SK-N-SH (cell line): ENCODE measurements at regions not wholly inside any gene's neighbourhood (a gene's known extent, or its start where the extent isn't known, plus 50 kb on each side); places are given as distances from the start of the nearest gene placed in this dataset.

ENCODE experiments used
- CTCF ChIA-PET: fragments of 300-600, 350-600 bp; formaldehyde crosslinking; extraction: SDS; loops from one replicate; lab custom pipeline; 2021; lab: Yijun Ruan, JAX
- POLR2A ChIA-PET: fragments of 350-600 bp; sonication (Branson Sonifier 250); formaldehyde crosslinking; extraction: SDS; loops from one replicate; lab custom pipeline; 2020; ENCODE audit warnings: antibody characterized with exemption, inconsistent platforms; lab: Yijun Ruan, JAX
- DNase-seq: peaks from one replicate; pipeline ENCODE4 v3.0.0; 2012
- H2AFZ ChIP-seq: fragments of 200-600 bp; sonication (generic); 2 replicates; pipeline ENCODE4 v1.8.1; 2016; ENCODE audit warnings: antibody characterized with exemption, mild to moderate bottlenecking, low read depth
- H3F3A ChIP-seq: fragments of 200-600 bp; sonication (generic); replicated peaks from 2 replicates; pipeline ENCODE3; 2016; ENCODE audit warnings: antibody characterized with exemption, mild to moderate bottlenecking; ENCODE audit not compliant: insufficient read depth
- H3K27ac ChIP-seq, 2 experiments: fragments of 200-500 bp in 1 of 2; fragments of 200-600 bp in 1 of 2; sonication (Bioruptor generic) in 1 of 2; sonication (generic), shearing (Covaris generic) in 1 of 2; 2 replicates each; pipeline versions ENCODE4 v1.5.1 to v1.6.1; 2014 to 2016; ENCODE audit warnings: low read depth in 2 of 2, inconsistent platforms in 1 of 2, low read length in 1 of 2, mild to moderate bottlenecking in 1 of 2, mixed read lengths in 1 of 2
- H3K27me3 ChIP-seq: fragments of 200-600 bp; sonication (generic), shearing (Covaris generic); 2 replicates; pipeline ENCODE4 v1.6.1; 2016; ENCODE audit warnings: mixed run types; ENCODE audit not compliant: insufficient read depth
- H3K36me3 ChIP-seq, 2 experiments: fragments of 200-500 bp in 1 of 2; fragments of 200-600 bp in 1 of 2; sonication (Bioruptor generic) in 1 of 2; sonication (generic) in 1 of 2; replicated peaks in 1 of 2; 2 replicates each; pipeline versions ENCODE3 to v1.5.1; 2014 to 2016; ENCODE audit warnings: low read length in 1 of 2, mild to moderate bottlenecking in 1 of 2; ENCODE audit not compliant: insufficient read depth in 2 of 2, control insufficient read depth in 1 of 2
- H3K4me1 ChIP-seq, 2 experiments: fragments of 200-500 bp in 1 of 2; fragments of 200-600 bp in 1 of 2; sonication (Bioruptor generic) in 1 of 2; sonication (generic), shearing (Covaris generic) in 1 of 2; 2 replicates each; pipeline versions ENCODE4 v1.5.1 to v1.6.1; 2014 to 2016; ENCODE audit warnings: low read depth in 1 of 2, low read length in 1 of 2, mixed run types in 1 of 2; ENCODE audit not compliant: insufficient read depth in 2 of 2, control insufficient read depth in 1 of 2
- H3K4me2 ChIP-seq: fragments of 200-600 bp; sonication (generic), shearing (Covaris generic); 2 replicates; pipeline ENCODE4 v1.6.1; 2017; ENCODE audit warnings: mixed run types
- H3K4me3 ChIP-seq, 2 experiments: fragments of 200-500 bp in 1 of 2; fragments of 200-600 bp in 1 of 2; sonication (Bioruptor generic) in 1 of 2; sonication (generic), shearing (Covaris generic) in 1 of 2; 2 replicates each; pipeline versions ENCODE4 v1.5.1 to v1.8.1; 2014 to 2016; ENCODE audit warnings: low read depth in 2 of 2, inconsistent platforms in 1 of 2, low read length in 1 of 2, mild to moderate bottlenecking in 1 of 2, mixed read lengths in 1 of 2, moderate library complexity in 1 of 2
- H3K79me2 ChIP-seq: fragments of 200-600 bp; sonication (generic); 2 replicates; pipeline ENCODE4 v1.8.1; 2017; ENCODE audit warnings: mild to moderate bottlenecking; ENCODE audit not compliant: insufficient read depth
- H3K9ac ChIP-seq: fragments of 200-600 bp; sonication (generic); 2 replicates; pipeline ENCODE4 v1.6.1; 2017; ENCODE audit warnings: mixed run types
- H3K9me2 ChIP-seq: fragments of 200-600 bp; sonication (generic); 2 replicates; pipeline ENCODE4 v1.6.1; 2017; ENCODE audit warnings: mixed run types
- H3K9me3 ChIP-seq: fragments of 200-600 bp; sonication (generic); 2 replicates; pipeline ENCODE4 v1.6.1; 2017; ENCODE audit warnings: mixed run types, mild to moderate bottlenecking, moderate library complexity
- H4K20me1 ChIP-seq: fragments of 200-600 bp; sonication (generic); 2 replicates; pipeline ENCODE4 v1.6.1; 2017; ENCODE audit warnings: mild to moderate bottlenecking, mixed run types; ENCODE audit not compliant: insufficient read depth
- CHD2 ChIP-seq: fragments of 150-350 bp; IDR thresholded peaks from 2 replicates; pipeline ENCODE4 v1.6.1; 2018; ENCODE audit warnings: low read length; ENCODE audit not compliant: partially characterized antibody
- EP300 ChIP-seq, 2 experiments: IDR thresholded peaks; 2 replicates each; pipeline versions ENCODE4 v1.4.0 to v1.6.1; 2012; ENCODE audit warnings: borderline replicate concordance in 1 of 2, low read depth in 1 of 2, low read length in 1 of 2
- EZH2phosphoT487 ChIP-seq: fragments of 200-600 bp; sonication (generic); IDR thresholded peaks from 2 replicates; pipeline ENCODE4 v1.6.1; 2017; ENCODE audit warnings: low read depth, mixed run types, mild to moderate bottlenecking, antibody characterized with exemption, moderate library complexity, borderline replicate concordance
- FOSL2 ChIP-seq: IDR thresholded peaks from 2 replicates; pipeline ENCODE4 v1.4.0; 2012; ENCODE audit warnings: low read depth, mild to moderate bottlenecking, moderate library complexity, borderline replicate concordance
- FOXJ3 ChIP-seq: sonication (generic); formaldehyde crosslinking; IDR thresholded peaks from 2 replicates; pipeline ENCODE4 v1.5.1; 2020; ENCODE audit warnings: mild to moderate bottlenecking, missing genetic modification reagents
- FOXM1 ChIP-seq: IDR thresholded peaks from 2 replicates; pipeline ENCODE4 v1.4.0; 2012; ENCODE audit warnings: low read depth, mild to moderate bottlenecking
- GABPA ChIP-seq: IDR thresholded peaks from 2 replicates; pipeline ENCODE4 v1.4.0; 2012; ENCODE audit warnings: low read depth, mild to moderate bottlenecking
- MAX ChIP-seq: IDR thresholded peaks from 2 replicates; pipeline ENCODE4 v1.4.0; 2012; ENCODE audit warnings: low read depth
- MXI1 ChIP-seq: IDR thresholded peaks from 2 replicates; pipeline ENCODE4 v1.6.1; 2012; ENCODE audit warnings: mild to moderate bottlenecking, low read depth, low read length, improper control_type of control experiment
- PBX3 ChIP-seq: IDR thresholded peaks from 2 replicates; pipeline ENCODE4; 2012
- REST ChIP-seq: IDR thresholded peaks from 2 replicates; pipeline ENCODE4 v1.6.1; 2012; ENCODE audit warnings: mild to moderate bottlenecking, low read depth, low read length, moderate library complexity
- RFX5 ChIP-seq: IDR thresholded peaks from 2 replicates; pipeline ENCODE4 v1.6.1; 2012; ENCODE audit warnings: mild to moderate bottlenecking, improper control_type of control experiment, low read length
- TAF1 ChIP-seq: IDR thresholded peaks from 2 replicates; pipeline ENCODE4 v1.6.1; 2012; ENCODE audit warnings: low read depth, mild to moderate bottlenecking, low read length, moderate library complexity, borderline replicate concordance
- WGBS: methylation state at CpG from one replicate; pipeline ENCODE4 v1.1.6; 2017; ENCODE audit warnings: low lambda C conversion rate; 5-methylcytosine and 5-hydroxymethylcytosine counted together

GRCh38 chr5:60207040-60207439, 313.5 kb upstream of the PDE4D start:
- Histone ChIP-seq H3K36me3 (no peaks in the 10 kb centered on the region), H3K27ac (no peak overlapping the region), H3K9me3 (no peaks in the 10 kb centered on the region), H3K79me2 (no peaks in the 10 kb centered on the region), H3K4me2 (no peak overlapping the region), H2AFZ (no peak overlapping the region), H3K4me3 (no peak overlapping the region), H4K20me1 (no peaks in the 10 kb centered on the region), H3K9ac (no peak overlapping the region), H3F3A (no peaks in the 10 kb centered on the region), H3K9me2 (no peaks in the 10 kb centered on the region), H3K27me3 (no peaks in the 10 kb centered on the region), H3K4me1 (no peaks in the 10 kb centered on the region; a peak in 2 of 4 replicates)
- TF ChIP-seq FOSL2 (no peak), FOXJ3 (CRISPR knock-in tag) (no peak), RFX5 (no peak), MXI1 (no peak)
- ChIA-PET POLR2A (no interaction called here), CTCF (no interaction called here)
- WGBS = 85% methylated on average over 3 of the region's 3 CpGs
- no peak for DNase-seq

- H3K9ac ChIP-seq = no peak overlapping the region
- H3K4me3 ChIP-seq = no peak overlapping the region
- H3K9me3 ChIP-seq = no peaks in the 10 kb centered on the region
- no peaks in the 10 kb centered on the region for H3K27me3 ChIP-seq
- DNase-seq = no peak
- H3K79me2 ChIP-seq = no peaks in the 10 kb centered on the region
- no peaks in the 10 kb centered on the region; a peak in 2 of 4 replicates for H3K4me1 ChIP-seq
- H2AFZ ChIP-seq = no peak overlapping the region
- no peak for TF ChIP-seq PBX3
- TF ChIP-seq TAF1 = no peak
- TF ChIP-seq GABPA = no peak
- no peak for TF ChIP-seq MAX
- no peak for TF ChIP-seq REST
- no peak for TF ChIP-seq EZH2phosphoT487
- no peak for TF ChIP-seq MXI1
- no peak for TF ChIP-seq EP300 (IDR thresholded peaks at IDR 0.05; ENCODE audit: borderline replicate concordance in 1 of 2, low read depth in 1 of 2, low read length in 1 of 2)
- TF ChIP-seq FOXM1 = no peak
- no peak for TF ChIP-seq CHD2
- no peak overlapping the region for H3K27ac ChIP-seq
- ChIA-PET CTCF (no interaction called here), POLR2A (no interaction called here)
- H4K20me1 ChIP-seq = no peaks in the 10 kb centered on the region
- H3F3A ChIP-seq = no peaks in the 10 kb centered on the region
- 94% methylated on average over 1 of the region's 1 CpG for WGBS
- no peaks in the 10 kb centered on the region for H3K36me3 ChIP-seq
- no peak overlapping the region for H3K4me2 ChIP-seq
- no peaks in the 10 kb centered on the region for H3K9me2 ChIP-seq
Observed at GRCh38 chr5:60206234-60206633, 312.7 kb upstream of the PDE4D start.
